ENCODE measurements at regions not wholly inside any gene's neighbourhood (a gene's known extent, or its start where the extent isn't known, plus 50 kb on each side); places are given as distances from the start of the nearest gene placed in this dataset.
A peak's percentile ranks its signal among the peaks of the same experiment; 100 is the strongest.
"Not testable (repeated sequence)": the region's sequence is repeated elsewhere in the genome, so short reads cannot be mapped to it uniquely, and the experiment has no call there.

- no peak for TF ChIP-seq CTCF (IDR thresholded peaks at IDR 0.05)
- no peak for TF ChIP-seq POLR2AphosphoS5 (IDR thresholded peaks at IDR 0.05)
- TF ChIP-seq POLR2A (IDR thresholded peaks at IDR 0.05) = no peak
- peak overlapping the region; percentile 26 to 72 for H3K27ac ChIP-seq
- DNase-seq (ENCODE audit: low spot score in 2 of 2) = no peak
- H3K27me3 ChIP-seq = peaks cover 0 to 10% of the 10 kb centered on the region in 2 donors
- no peaks in the 10 kb centered on the region for H3K36me3 ChIP-seq
- intact Hi-C loops (cut with DNase I; ENCODE audit: low total_unique reads) = no loop called here
- no peaks in the 10 kb centered on the region for H3K9me3 ChIP-seq
- H3K4me1 ChIP-seq = no peaks in the 10 kb centered on the region
- no peak overlapping the region for H3K4me3 ChIP-seq
Measured at GRCh38 chrX:110915111-110915510, 119.5 kb upstream of the CHRDL1 start.

- Histone ChIP-seq H3K36me3 (no peaks in the 10 kb centered on the region), H3K27me3 (peaks cover 0 to 10% of the 10 kb centered on the region in 2 donors), H3K27ac (peak overlapping the region; percentile 5 to 72), H3K4me3 (no peak overlapping the region), H3K9me3 (no peaks in the 10 kb centered on the region), H3K4me1 (no peaks in the 10 kb centered on the region)
- DNase-seq (ENCODE audit: low spot score in 2 of 2) = peak in 1 of 2 donors; percentile 41
- TF ChIP-seq POLR2A (IDR thresholded peaks at IDR 0.05) (no peak), CTCF (IDR thresholded peaks at IDR 0.05) (no peak), POLR2AphosphoS5 (IDR thresholded peaks at IDR 0.05) (no peak)
- intact Hi-C loops (cut with DNase I; ENCODE audit: low total_unique reads) = no loop called here
Measured at GRCh38 chrX:110914281-110914680, 118.7 kb upstream of the CHRDL1 start.

- intact Hi-C loops (cut with DNase I; ENCODE audit: low total_unique reads); H3K4me3 ChIP-seq; DNase-seq (ENCODE audit: low spot score in 2 of 2); H3K4me1 ChIP-seq; H3K9me3 ChIP-seq; H3K36me3 ChIP-seq; H3K27ac ChIP-seq: not testable (repeated sequence)
- H3K27me3 ChIP-seq = peaks cover 0 to 33% of the 10 kb centered on the region in 2 donors
Measured at GRCh38 chrX:110904747-110905146, 109.1 kb upstream of the CHRDL1 start.

GRCh38 chrX:110881971-110882370 is 86.4 kb upstream of the CHRDL1 start:
- no peak overlapping the region for H3K4me3 ChIP-seq
- peaks cover 5 to 32% of the 10 kb centered on the region in 2 donors for H3K9me3 ChIP-seq
- intact Hi-C loops (cut with DNase I; ENCODE audit: low total_unique reads) = no loop called here
- no peaks in the 10 kb centered on the region for H3K4me1 ChIP-seq
- peaks cover 0 to under 1% of the 10 kb centered on the region in 2 donors for H3K27me3 ChIP-seq
- DNase-seq (ENCODE audit: low spot score in 2 of 2) = no peak
- H3K27ac ChIP-seq = no peak overlapping the region
- H3K36me3 ChIP-seq = no peaks in the 10 kb centered on the region
- TF ChIP-seq CTCF (IDR thresholded peaks at IDR 0.05) (no peak), POLR2AphosphoS5 (IDR thresholded peaks at IDR 0.05) (no peak), POLR2A (IDR thresholded peaks at IDR 0.05) (no peak)

- no peak overlapping the region for H3K27ac ChIP-seq
- TF ChIP-seq POLR2AphosphoS5 (IDR thresholded peaks at IDR 0.05) = no peak
- no peak for TF ChIP-seq POLR2A (IDR thresholded peaks at IDR 0.05)
- TF ChIP-seq CTCF (IDR thresholded peaks at IDR 0.05) = no peak
- H3K36me3 ChIP-seq = no peaks in the 10 kb centered on the region
- peaks cover 0 to 14% of the 10 kb centered on the region in 2 donors for H3K27me3 ChIP-seq
- no peak for DNase-seq (ENCODE audit: low spot score in 2 of 2)
- H3K9me3 ChIP-seq = peaks cover 0 to 19% of the 10 kb centered on the region in 2 donors
- intact Hi-C loops (cut with DNase I; ENCODE audit: low total_unique reads) = no loop called here
- H3K4me3 ChIP-seq = no peak overlapping the region
- H3K4me1 ChIP-seq = no peaks in the 10 kb centered on the region
Measured at GRCh38 chrX:110877326-110877725, 81.7 kb upstream of the CHRDL1 start.

- no peak for TF ChIP-seq POLR2AphosphoS5 (IDR thresholded peaks at IDR 0.05)
- no peaks in the 10 kb centered on the region for H3K36me3 ChIP-seq
- peaks cover 0 to 41% of the 10 kb centered on the region in 2 donors for H3K27me3 ChIP-seq
- H3K9me3 ChIP-seq = no peaks in the 10 kb centered on the region
- intact Hi-C loops (cut with DNase I; ENCODE audit: low total_unique reads) = loop anchor here (2.0 kb wide), 1 partner anchor 23 kb away; no protein-coding TSS in a partner anchor
- DNase-seq (ENCODE audit: low spot score in 2 of 2) = no peak
- H3K27ac ChIP-seq = no peak overlapping the region
- no peak overlapping the region for H3K4me3 ChIP-seq
- no peaks in the 10 kb centered on the region for H3K4me1 ChIP-seq
Measured at GRCh38 chrX:110871839-110872238, 76.2 kb upstream of the CHRDL1 start.
